ENCODE measurements at regions not wholly inside any gene's neighbourhood (a gene's known extent, or its start where the extent isn't known, plus 50 kb on each side); places are given as distances from the start of the nearest gene placed in this dataset.

GRCh38 chr7:38002689-38003088, 82.2 kb downstream of the EPDR1 start:
- DNase-seq (ENCODE audit: low read depth), result peak; percentile 8
- H3K4me3 ChIP-seq (ENCODE audit: low read depth, low read length), result no peak overlapping the region
- TF ChIP-seq CTCF (conservative IDR thresholded peaks at IDR 0.05; ENCODE audit: low read depth, low read length), result no peak

DNA sequence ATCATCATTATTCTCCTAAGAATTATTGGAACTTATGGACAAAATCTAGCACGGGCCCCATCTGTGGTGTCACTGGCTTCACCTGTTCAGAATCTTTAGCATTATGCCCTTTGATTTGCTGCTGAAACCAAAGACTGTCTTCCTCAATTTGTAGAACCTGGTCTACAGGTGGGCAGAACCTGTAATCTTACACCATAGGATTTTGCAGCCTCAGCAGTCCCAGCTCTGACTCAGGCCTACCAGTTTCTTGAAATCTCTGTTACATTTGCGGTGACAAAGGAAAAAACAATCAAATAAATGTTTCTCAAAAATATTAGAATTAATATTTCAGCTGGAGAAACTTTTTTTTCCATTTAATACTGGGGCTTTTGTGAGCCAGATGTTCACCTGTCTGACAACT, 86.1 kb downstream of the EPDR1 start:
- no peak for TF ChIP-seq CTCF (conservative IDR thresholded peaks at IDR 0.05; ENCODE audit: low read depth, low read length)
- no peak for DNase-seq (ENCODE audit: low read depth)
- no peak overlapping the region for H3K4me3 ChIP-seq (ENCODE audit: low read depth, low read length)

GRCh38 chr7:38007096-38007495, 86.7 kb downstream of the EPDR1 start:
- H3K4me3 ChIP-seq (ENCODE audit: low read depth, low read length), result no peak overlapping the region
- no peak for DNase-seq (ENCODE audit: low read depth)
- no peak for TF ChIP-seq CTCF (conservative IDR thresholded peaks at IDR 0.05; ENCODE audit: low read depth, low read length)

- DNase-seq (ENCODE audit: low read depth), result no peak
- no peak for TF ChIP-seq CTCF (conservative IDR thresholded peaks at IDR 0.05; ENCODE audit: low read depth, low read length)
- H3K4me3 ChIP-seq (ENCODE audit: low read depth, low read length), result no peak overlapping the region
Measured at GRCh38 chr7:38013246-38013645, 92.8 kb downstream of the EPDR1 start.

DNA sequence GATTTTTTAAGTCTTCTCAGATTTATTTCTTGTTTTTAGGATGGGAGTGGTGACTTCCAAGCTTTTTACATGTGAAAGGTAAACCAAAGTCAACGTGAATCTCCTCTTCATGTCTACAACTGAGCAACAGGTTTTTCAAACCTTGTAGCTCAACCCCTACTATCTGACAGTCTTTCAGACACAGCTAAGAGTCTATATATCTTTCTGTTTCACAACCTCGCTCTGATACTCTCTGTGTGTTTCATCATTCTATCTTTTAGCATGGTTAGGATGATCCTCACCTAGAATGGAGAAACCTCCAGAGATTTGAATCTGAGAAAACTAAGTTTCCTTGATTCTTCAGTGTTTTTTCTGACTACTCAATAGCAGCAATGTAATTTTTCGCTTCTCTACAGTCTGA, 96.1 kb downstream of the EPDR1 start:
- no peak for DNase-seq (ENCODE audit: low read depth)
- no peak for TF ChIP-seq CTCF (conservative IDR thresholded peaks at IDR 0.05; ENCODE audit: low read depth, low read length)
- no peak overlapping the region for H3K4me3 ChIP-seq (ENCODE audit: low read depth, low read length)

DNA sequence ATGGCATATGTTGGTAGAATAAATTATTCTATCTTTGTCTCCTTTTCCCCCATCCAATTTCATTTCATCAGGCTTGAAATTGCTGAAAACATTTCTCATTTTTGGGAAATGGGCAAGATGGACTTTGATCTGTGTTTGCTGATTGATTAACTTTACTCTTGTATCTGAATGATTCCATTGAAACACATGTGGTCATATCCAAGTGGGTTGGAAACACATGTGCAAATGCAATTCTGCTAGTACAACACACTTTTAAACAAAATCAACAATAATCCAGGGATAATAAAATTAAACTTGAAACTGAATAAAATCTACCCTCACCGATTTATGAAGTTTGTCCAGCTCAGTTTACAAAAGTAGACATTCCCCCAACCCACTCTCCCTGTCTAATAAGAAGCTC, 96.9 kb downstream of the EPDR1 start:
- DNase-seq (ENCODE audit: low read depth), result no peak
- TF ChIP-seq CTCF (conservative IDR thresholded peaks at IDR 0.05; ENCODE audit: low read depth, low read length), result no peak
- H3K4me3 ChIP-seq (ENCODE audit: low read depth, low read length), result no peak overlapping the region

GRCh38 chr7:38020121-38020785, 99.8 kb downstream of the EPDR1 start:
- TF ChIP-seq CTCF (conservative IDR thresholded peaks at IDR 0.05; ENCODE audit: low read depth, low read length), result no peak
- no peak for DNase-seq (ENCODE audit: low read depth)
- no peak overlapping the region for H3K4me3 ChIP-seq (ENCODE audit: low read depth, low read length)

Data from choroid plexus epithelial cell (primary cell).